Activated naive CD4-positive, alpha-beta T cell treated with anti-CD3 and anti-CD28 coated beads, Interleukin-2, amount 50 U/mL, for 72 hours (primary cell): ENCODE measurements at regions not wholly inside any gene's neighbourhood (a gene's known extent, or its start where the extent isn't known, plus 50 kb on each side); places are given as distances from the start of the nearest gene placed in this dataset.
"Not testable (repeated sequence)": the region's sequence is repeated elsewhere in the genome, so short reads cannot be mapped to it uniquely, and the experiment has no call there.

Experiments
- ATAC-seq, 2 donors: fragments of 150-1000 bp; cut with Tn5 transposase; 2 replicates each; pipeline ENCODE4 v1.10.0; 2021; ENCODE audit warnings: mild to moderate bottlenecking in 2 of 2, moderate library complexity in 2 of 2
- DNase-seq, 2 donors: peaks; one replicate each; pipeline ENCODE4 v3.0.0; 2021 to 2022; ENCODE audit warnings: low spot score in 2 of 2
- H3K27ac Mint-ChIP-seq, 2 donors: one replicate each; pipeline ENCODE4 v1.8.0; 2022; ENCODE audit warnings: mild to moderate bottlenecking in 2 of 2, mixed read lengths in 2 of 2
- H3K36me3 Mint-ChIP-seq, 2 donors: one replicate each; pipeline ENCODE4 v1.8.0; 2022; ENCODE audit warnings: mixed read lengths in 2 of 2
- H3K9me3 Mint-ChIP-seq, 2 donors: one replicate each; pipeline ENCODE4 v1.8.0; 2022; ENCODE audit warnings: mixed read lengths in 2 of 2

- no peaks in the 10 kb centered on the region for H3K9me3 Mint-ChIP-seq
- H3K36me3 Mint-ChIP-seq: no peaks in the 10 kb centered on the region
- ATAC-seq (no peak), DNase-seq (no peak)
- H3K27ac Mint-ChIP-seq: no peak overlapping the region
Measured at GRCh38 chr12:88931598-88931997, 351.3 kb upstream of the KITLG start.

DNA sequence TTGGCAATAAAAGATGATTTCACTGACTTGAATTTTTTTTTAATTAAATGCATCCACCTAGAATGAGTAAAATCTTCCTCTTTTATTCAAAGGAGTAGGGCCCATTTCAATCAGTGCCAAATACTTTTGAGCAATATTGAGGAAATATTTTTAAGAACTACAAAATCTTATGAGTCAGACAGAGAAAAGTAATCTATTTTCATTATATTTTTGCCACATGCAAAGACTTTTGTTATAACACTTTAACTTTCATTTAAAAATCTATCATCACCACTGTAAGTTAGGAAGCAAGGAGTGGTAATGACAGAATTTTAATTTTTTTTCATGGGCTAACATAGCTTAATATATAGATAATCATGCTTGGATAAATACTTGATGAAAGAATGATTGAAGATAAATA is 345.2 kb upstream of the KITLG start:
- Mint-ChIP-seq H3K36me3 (no peaks in the 10 kb centered on the region), H3K9me3 (no peaks in the 10 kb centered on the region), H3K27ac (no peak overlapping the region)
- ATAC-seq (no peak), DNase-seq (no peak)

GRCh38 chr12:88924162-88924561 is 343.9 kb upstream of the KITLG start:
- no peak overlapping the region for H3K27ac Mint-ChIP-seq
- no peak for ATAC-seq
- H3K36me3 Mint-ChIP-seq: no peaks in the 10 kb centered on the region
- H3K9me3 Mint-ChIP-seq: no peaks in the 10 kb centered on the region
- no peak for DNase-seq

DNA sequence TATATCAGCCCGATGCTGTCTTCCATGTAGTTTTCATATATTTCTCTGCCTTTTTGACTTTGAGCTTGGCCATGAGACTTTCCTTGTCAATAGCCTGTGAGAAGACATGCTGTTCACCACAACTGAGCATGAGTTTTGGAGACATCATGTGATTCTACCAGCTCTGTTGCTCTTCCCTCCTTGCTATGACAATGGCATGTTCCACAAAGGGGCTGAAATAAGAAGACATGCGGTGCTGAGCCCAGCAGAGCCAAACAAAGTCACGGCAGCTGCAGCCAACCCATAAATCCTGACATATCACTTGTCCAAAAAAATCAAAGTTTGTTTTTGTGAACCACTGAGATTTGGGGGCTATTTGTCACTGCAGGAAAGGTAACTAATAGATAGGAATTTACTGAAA is 343.4 kb upstream of the KITLG start:
- Mint-ChIP-seq H3K27ac (no peak overlapping the region), H3K9me3 (no peaks in the 10 kb centered on the region)
- ATAC-seq: no peak

DNA sequence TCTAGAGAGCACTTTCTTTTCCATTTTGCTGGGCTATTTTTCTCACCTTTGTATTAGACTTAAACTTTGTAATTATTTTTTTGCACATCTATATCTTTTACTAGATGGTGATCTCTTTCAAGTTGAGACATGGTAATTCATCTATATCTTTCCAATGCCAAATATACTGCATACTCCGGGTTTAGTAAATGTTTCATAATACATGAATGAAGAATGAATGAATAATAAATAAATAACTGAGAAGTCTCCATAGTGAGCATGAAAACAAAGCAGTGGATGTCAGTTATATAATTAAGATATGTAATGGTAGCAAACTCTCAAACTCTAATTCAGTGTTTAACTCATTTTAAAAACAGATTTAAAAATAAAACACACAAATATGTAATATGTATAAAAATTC is 342.5 kb upstream of the KITLG start:
- Mint-ChIP-seq H3K27ac (no peak overlapping the region), H3K36me3 (no peaks in the 10 kb centered on the region), H3K9me3 (no peaks in the 10 kb centered on the region)
- DNase-seq: no peak
- ATAC-seq: no peak

More for the DNA sequence above, 343.4 kb upstream of the KITLG start:
- H3K36me3 Mint-ChIP-seq: no peaks in the 10 kb centered on the region
- no peak for DNase-seq

DNA sequence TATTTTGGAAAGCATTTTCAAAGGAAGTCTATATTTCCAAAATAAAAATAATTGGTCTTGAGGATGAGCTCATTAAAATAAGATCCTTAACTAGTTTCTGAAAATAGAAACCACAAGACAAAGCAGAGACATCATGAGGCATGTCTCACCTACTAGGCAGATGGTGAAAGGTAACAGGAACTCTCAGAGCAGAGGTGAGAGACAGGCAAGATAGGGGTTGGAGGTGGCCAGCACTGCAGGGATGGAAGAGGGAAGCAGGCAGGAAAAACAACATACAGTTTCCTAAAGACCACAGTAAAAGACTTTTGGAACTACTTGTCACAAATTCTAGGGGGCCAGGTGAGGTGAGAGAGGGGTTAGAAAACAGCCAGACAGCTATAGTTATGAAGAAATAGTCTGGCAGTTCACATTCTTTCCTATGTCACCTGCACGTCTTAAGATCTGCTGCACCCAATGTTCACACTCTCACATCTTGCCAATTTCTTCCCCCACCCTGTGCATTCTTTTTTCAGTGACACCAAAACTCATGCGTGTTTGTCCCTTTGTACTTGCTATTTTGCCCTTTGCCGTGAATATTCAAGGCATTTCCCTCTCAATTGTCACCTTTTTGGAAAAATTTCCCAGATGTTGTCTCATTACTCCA is 341.7 kb upstream of the KITLG start:
- Mint-ChIP-seq H3K9me3 (no peaks in the 10 kb centered on the region), H3K27ac (no peak overlapping the region), H3K36me3 (no peaks in the 10 kb centered on the region)
- no peak for ATAC-seq
- no peak for DNase-seq

- Mint-ChIP-seq H3K36me3 (no peaks in the 10 kb centered on the region), H3K27ac (no peak overlapping the region), H3K9me3 (no peaks in the 10 kb centered on the region)
- ATAC-seq: no peak
- no peak for DNase-seq
Measured at GRCh38 chr12:88921434-88921833, 341.2 kb upstream of the KITLG start.

GRCh38 chr12:88918161-88918560 is 337.9 kb upstream of the KITLG start:
- Mint-ChIP-seq H3K9me3 (peaks cover 6 to 16% of the 10 kb centered on the region in 2 donors), H3K36me3 (peaks cover 5 to 16% of the 10 kb centered on the region in 2 donors), H3K27ac (no peak overlapping the region)
- ATAC-seq (no peak), DNase-seq (no peak)

DNA sequence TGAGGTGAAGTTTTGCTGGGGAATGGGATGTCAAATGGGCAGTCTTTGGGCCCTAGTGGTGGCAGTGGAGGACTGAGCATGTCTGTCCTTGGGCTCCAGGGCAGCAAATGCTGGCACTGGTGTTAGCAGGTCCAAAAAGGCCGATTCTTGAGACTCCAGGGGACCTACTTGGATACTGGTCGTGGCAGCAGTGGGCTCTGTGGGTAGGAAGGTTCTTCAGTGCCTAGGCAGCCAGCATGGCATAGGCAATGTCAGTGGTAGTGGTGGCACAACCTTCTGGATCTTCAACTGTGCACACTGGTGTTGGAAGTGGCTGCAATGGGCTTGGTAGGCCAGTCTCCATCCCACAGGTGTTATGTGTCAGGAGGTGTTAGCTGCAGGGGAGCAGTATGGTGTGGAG is 334.7 kb upstream of the KITLG start:
- ATAC-seq (no peak), DNase-seq (no peak)
- H3K27ac Mint-ChIP-seq: no peak overlapping the region
- H3K9me3 Mint-ChIP-seq: peaks cover 6 to 17% of the 10 kb centered on the region in 2 donors
- H3K36me3 Mint-ChIP-seq: peaks cover 5 to 16% of the 10 kb centered on the region in 2 donors

- no peak for ATAC-seq
- Mint-ChIP-seq H3K27ac (no peak overlapping the region), H3K36me3 (peaks cover under 1 to 9% of the 10 kb centered on the region in 2 donors), H3K9me3 (peaks cover under 1 to 9% of the 10 kb centered on the region in 2 donors)
- no peak for DNase-seq
Measured at GRCh38 chr12:88909510-88909909, 329.2 kb upstream of the KITLG start.

DNA sequence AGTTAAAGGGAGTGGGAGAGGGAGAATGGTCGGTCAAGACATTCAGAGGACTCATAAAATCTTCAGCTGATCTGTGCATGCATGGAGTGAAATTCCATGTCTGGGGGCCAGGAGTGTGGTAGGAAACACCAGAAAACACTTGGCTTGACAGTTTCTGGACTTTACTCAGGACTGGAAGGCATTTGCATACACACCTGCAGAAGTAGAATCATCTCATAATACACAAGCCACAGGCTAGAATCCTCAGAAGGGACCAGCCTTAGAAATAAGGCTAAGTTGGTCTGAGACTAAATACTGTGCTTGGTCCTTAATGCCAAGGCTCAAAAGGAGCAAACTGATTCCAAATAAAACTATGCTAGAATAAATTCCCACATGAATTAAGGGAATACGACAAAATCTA is 328.1 kb upstream of the KITLG start:
- Mint-ChIP-seq H3K9me3 (peaks cover 0 to 4% of the 10 kb centered on the region in 2 donors), H3K27ac (no peak overlapping the region), H3K36me3 (peaks cover 0 to under 1% of the 10 kb centered on the region in 2 donors)
- DNase-seq: no peak
- ATAC-seq: no peak

GRCh38 chr12:88904705-88905104 is 324.4 kb upstream of the KITLG start:
- Mint-ChIP-seq H3K36me3 (no peaks in the 10 kb centered on the region), H3K27ac (no peak overlapping the region), H3K9me3 (no peaks in the 10 kb centered on the region)
- ATAC-seq (no peak), DNase-seq (no peak)

DNA sequence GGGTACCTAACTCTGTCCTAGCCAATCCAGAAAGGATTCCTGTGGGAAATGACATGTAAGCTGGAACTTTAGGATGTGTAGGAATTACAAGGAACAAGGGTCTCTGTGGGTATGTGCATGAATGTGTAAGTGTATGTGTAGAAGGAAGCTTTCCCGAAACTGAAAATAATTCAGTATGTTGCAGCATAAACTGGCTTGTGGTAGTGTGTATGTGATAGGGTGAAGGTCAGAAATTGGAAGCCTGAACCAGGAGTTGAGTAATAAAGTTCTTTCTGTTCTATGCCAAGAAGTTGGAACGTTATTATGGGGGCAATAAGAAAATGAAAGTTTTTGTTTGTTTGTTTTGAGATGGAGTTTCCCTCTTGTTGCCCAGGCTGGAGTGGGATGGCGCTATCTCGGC is 323.1 kb upstream of the KITLG start:
- H3K27ac Mint-ChIP-seq: no peak overlapping the region
- no peaks in the 10 kb centered on the region for H3K36me3 Mint-ChIP-seq
- H3K9me3 Mint-ChIP-seq: no peaks in the 10 kb centered on the region
- DNase-seq: no peak
- ATAC-seq: no peak

GRCh38 chr12:88897723-88898122 is 317.5 kb upstream of the KITLG start:
- ATAC-seq: no peak
- Mint-ChIP-seq H3K9me3 (no peaks in the 10 kb centered on the region), H3K27ac (no peak overlapping the region)

GRCh38 chr12:88896958-88897357 is 316.7 kb upstream of the KITLG start:
- Mint-ChIP-seq H3K9me3 (no peaks in the 10 kb centered on the region), H3K27ac (no peak overlapping the region), H3K36me3 (no peaks in the 10 kb centered on the region)
- DNase-seq (no peak), ATAC-seq (no peak)

More at GRCh38 chr12:88897723-88898122, 317.5 kb upstream of the KITLG start:
- no peaks in the 10 kb centered on the region for H3K36me3 Mint-ChIP-seq
- no peak for DNase-seq

- peaks cover 0 to 4% of the 10 kb centered on the region in 2 donors for H3K9me3 Mint-ChIP-seq
- ATAC-seq (no peak), DNase-seq (no peak)
- no peak overlapping the region for H3K27ac Mint-ChIP-seq
- H3K36me3 Mint-ChIP-seq: no peaks in the 10 kb centered on the region
Measured at GRCh38 chr12:88895634-88896033, 315.4 kb upstream of the KITLG start.

DNA sequence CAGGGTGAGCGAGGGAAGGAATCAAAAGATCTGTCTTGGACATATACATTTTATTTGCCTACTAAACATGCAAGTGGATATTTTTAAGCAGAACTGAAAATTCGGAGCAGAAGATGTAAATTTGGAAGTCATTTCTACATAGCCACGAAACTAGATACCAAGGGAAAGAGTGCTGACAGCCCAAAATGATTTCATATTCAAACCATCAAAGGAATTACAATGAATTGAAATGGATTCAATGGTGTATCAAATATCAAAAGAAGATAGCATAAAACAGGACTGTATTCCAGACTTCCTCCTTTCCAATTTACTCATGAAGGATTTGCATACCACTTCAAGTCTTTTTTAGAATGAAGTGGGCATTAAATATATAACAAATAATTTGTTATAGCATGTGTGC is 313.5 kb upstream of the KITLG start:
- H3K36me3 Mint-ChIP-seq: no peaks in the 10 kb centered on the region
- no peak overlapping the region for H3K27ac Mint-ChIP-seq
- peaks cover 0 to 4% of the 10 kb centered on the region in 2 donors for H3K9me3 Mint-ChIP-seq
- no peak for DNase-seq
- ATAC-seq: no peak

DNA sequence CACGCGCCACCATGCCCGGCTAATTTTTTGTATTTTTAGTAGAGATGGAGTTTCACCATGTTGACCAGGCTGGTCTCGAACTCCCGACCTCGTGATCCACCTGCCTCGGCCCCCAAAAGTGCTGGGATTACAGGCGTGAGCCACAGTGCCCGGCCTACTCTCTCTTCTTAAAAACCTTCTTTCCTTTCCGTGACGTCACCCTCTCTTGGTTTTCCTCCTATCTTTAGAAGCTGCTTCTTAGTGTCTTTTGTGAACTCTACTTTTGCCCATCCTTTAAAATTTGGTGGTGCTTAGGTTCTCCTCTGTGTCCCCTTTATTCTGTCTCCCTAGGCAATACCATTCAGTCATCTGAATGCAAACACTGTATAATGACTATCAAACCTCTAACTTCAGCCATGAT is 311.2 kb upstream of the KITLG start:
- ATAC-seq, H3K9me3 Mint-ChIP-seq, H3K27ac Mint-ChIP-seq, H3K36me3 Mint-ChIP-seq, DNase-seq: not testable (repeated sequence)
